KOPT-K1 (cell line): ENCODE measurements at regions not wholly inside any gene's neighbourhood (a gene's known extent, or its start where the extent isn't known, plus 50 kb on each side); places are given as distances from the start of the nearest gene placed in this dataset.

Source experiments
- H3K27ac ChIP-seq: fragments of 200-600 bp; sonication (generic); 2 replicates; pipeline ENCODE4 v1.5.1; 2016; ENCODE audit warnings: antibody characterized with exemption, mild to moderate bottlenecking, low read depth, low read length; ENCODE audit not compliant: poor library complexity, severe bottlenecking
- H3K36me3 ChIP-seq: fragments of 200-600 bp; sonication (generic); 2 replicates; pipeline ENCODE4 v1.5.1; 2017; ENCODE audit warnings: antibody characterized with exemption, mild to moderate bottlenecking, low read length, moderate library complexity; ENCODE audit not compliant: insufficient read depth
- H3K9me3 ChIP-seq: fragments of 200-600 bp; sonication (generic); 2 replicates; pipeline ENCODE4 v1.5.1; 2017; ENCODE audit warnings: antibody characterized with exemption, low read length, mild to moderate bottlenecking; ENCODE audit not compliant: insufficient read depth, poor library complexity, severe bottlenecking

- no peak overlapping the region for H3K27ac ChIP-seq
- no peaks in the 10 kb centered on the region for H3K36me3 ChIP-seq
- H3K9me3 ChIP-seq, result peaks cover 13% of the 10 kb centered on the region
Observed at GRCh38 chr14:99077076-99077843, 194.7 kb downstream of the BCL11B start.

DNA sequence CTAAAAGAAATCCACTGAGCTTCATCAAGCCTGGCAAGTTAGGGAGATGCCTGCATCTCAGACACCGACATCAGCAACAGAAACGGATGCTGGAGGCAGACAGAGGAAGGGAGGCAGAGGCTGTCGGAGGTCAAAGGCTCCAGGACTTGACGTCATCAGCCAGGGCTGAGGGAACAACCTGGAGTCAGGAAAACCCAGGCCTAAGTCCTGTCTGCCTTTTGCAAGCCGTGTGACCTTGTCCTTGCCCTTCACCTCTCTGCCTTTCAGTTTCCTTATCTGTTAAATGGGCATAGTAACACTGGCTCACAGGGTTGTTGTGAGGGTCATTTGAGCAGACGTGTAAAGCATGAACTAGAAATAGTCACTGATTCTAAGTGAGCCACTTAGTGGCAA, 194.2 kb downstream of the BCL11B start:
- H3K9me3 ChIP-seq, result peaks cover 13% of the 10 kb centered on the region
- no peaks in the 10 kb centered on the region for H3K36me3 ChIP-seq
- no peak overlapping the region for H3K27ac ChIP-seq

DNA sequence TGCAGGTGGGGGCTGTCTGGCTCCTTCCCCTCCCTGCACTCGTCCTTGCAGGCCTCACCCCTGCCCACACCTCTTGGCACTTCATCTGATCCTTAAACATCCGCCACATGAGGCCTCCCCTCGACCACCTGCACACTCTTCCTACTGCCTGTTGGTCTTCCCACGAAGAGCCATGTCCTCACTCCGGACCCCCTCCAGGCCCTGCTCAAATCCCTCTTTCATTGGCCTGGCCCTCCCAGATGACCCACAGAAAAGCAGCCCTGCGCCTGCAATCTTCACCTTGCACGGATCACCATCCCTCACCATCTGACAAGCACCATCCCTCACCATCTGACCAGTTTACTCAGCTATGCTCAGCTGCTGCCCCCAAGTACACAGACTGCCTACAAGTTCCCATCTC, 193.6 kb downstream of the BCL11B start:
- no peak overlapping the region for H3K27ac ChIP-seq
- peaks cover 16% of the 10 kb centered on the region for H3K9me3 ChIP-seq
- no peaks in the 10 kb centered on the region for H3K36me3 ChIP-seq

GRCh38 chr14:99079061-99079727, 192.8 kb downstream of the BCL11B start:
- H3K36me3 ChIP-seq, result no peaks in the 10 kb centered on the region
- no peak overlapping the region for H3K27ac ChIP-seq
- H3K9me3 ChIP-seq, result peaks cover 18% of the 10 kb centered on the region

GRCh38 chr14:99080306-99080705, 191.7 kb downstream of the BCL11B start:
- Histone ChIP-seq H3K36me3 (no peaks in the 10 kb centered on the region), H3K9me3 (peaks cover 18% of the 10 kb centered on the region), H3K27ac (no peak overlapping the region)

GRCh38 chr14:99081156-99081765, 190.7 kb downstream of the BCL11B start:
- Histone ChIP-seq H3K36me3 (no peaks in the 10 kb centered on the region), H3K27ac (no peak overlapping the region), H3K9me3 (peaks cover 18% of the 10 kb centered on the region)

DNA sequence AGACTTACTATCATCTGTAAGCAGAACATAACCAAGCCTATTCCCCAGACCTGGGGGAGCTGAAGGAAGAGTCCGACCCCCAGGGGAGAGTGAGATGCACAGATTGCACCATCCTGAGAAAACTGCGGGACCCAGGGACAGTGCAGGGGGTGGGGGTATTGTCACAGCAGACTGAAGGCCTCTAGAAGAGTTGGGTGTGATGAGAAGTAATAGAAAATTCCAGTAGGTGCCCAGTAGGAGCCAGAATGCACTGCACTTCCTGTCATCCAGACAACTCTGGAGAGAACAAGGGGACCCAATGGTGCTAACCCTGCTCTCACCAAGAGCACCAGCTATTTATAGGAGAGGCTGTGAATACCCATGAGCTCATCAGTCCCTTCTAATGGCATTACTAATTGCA, 190.1 kb downstream of the BCL11B start:
- no peak overlapping the region for H3K27ac ChIP-seq
- no peaks in the 10 kb centered on the region for H3K36me3 ChIP-seq
- peaks cover 18% of the 10 kb centered on the region for H3K9me3 ChIP-seq

- peaks cover 9% of the 10 kb centered on the region for H3K9me3 ChIP-seq
- H3K27ac ChIP-seq, result no peak overlapping the region
- H3K36me3 ChIP-seq, result no peaks in the 10 kb centered on the region
Observed at GRCh38 chr14:99093532-99094517, 178.2 kb downstream of the BCL11B start.

- Histone ChIP-seq H3K36me3 (no peaks in the 10 kb centered on the region), H3K27ac (no peak overlapping the region)
Observed at GRCh38 chr14:99094901-99095300, 177.1 kb downstream of the BCL11B start.

DNA sequence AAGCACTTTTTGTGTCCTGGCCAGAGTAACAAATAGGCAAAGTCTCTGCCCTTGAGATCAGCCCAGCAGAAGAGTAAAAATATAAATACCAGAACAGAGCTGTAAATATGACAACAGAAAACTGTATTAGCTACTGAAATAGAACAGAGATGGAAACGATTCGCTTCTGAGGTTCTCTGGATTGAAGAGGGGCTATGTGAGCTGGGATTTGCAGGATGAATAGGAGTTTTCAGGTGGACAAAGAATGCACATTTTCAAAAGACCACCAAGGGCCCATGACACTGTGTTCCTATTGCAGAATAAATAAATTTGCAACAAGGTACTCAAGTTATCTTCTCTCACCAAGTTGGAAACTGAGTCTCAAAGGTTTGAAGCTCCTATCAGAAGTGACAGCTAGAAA, 176.6 kb downstream of the BCL11B start:
- Histone ChIP-seq H3K9me3 (peaks cover 9% of the 10 kb centered on the region), H3K36me3 (no peaks in the 10 kb centered on the region), H3K27ac (no peak overlapping the region)

More at GRCh38 chr14:99094901-99095300, 177.1 kb downstream of the BCL11B start:
- peaks cover 9% of the 10 kb centered on the region for H3K9me3 ChIP-seq

- Histone ChIP-seq H3K9me3 (no peaks in the 10 kb centered on the region), H3K27ac (no peak overlapping the region), H3K36me3 (no peaks in the 10 kb centered on the region)
Observed at GRCh38 chr14:99098199-99098598, 173.8 kb downstream of the BCL11B start.

DNA sequence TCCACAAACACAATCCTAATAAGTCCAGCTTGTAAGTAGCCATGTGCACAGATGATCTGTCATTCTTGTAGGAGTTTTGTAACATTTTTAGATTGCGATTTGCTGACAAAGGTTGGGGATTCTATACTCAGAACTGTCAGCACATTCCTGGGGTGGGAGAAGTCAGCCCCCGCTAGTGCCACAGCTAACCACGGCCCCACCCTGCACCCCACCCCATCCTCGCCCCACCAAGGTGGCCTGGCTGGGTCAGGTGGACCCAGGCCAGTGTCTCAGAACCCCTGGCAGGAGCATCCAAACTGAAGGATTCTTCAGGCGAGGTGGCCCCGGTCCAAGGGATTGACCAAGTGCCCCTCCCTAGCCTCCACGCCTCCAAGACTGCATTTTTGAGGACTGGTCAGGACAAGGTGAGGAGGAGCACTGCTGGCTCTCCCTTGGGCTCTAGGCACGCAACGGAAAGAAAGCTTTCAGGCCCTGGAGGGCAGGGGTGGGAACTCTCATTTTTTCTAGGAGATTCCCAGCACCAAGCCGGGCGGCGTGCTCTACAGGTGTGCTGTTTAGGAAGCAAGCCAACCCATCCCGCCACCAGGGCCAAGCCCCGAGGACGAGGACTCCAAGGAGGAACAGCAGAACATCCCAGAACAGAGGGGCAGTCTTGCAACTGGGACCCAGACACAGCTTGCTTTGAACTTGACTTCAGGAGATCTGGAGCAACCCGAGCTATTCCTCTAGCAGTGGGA, 172.8 kb downstream of the BCL11B start:
- Histone ChIP-seq H3K27ac (no peak overlapping the region), H3K36me3 (no peaks in the 10 kb centered on the region), H3K9me3 (no peaks in the 10 kb centered on the region)

GRCh38 chr14:99100497-99101270, 171.3 kb downstream of the BCL11B start:
- no peak overlapping the region for H3K27ac ChIP-seq
- peaks cover 11% of the 10 kb centered on the region for H3K9me3 ChIP-seq
- H3K36me3 ChIP-seq, result no peaks in the 10 kb centered on the region
